Daoy (cell line): ENCODE measurements at regions not wholly inside any gene's neighbourhood (a gene's known extent, or its start where the extent isn't known, plus 50 kb on each side); places are given as distances from the start of the nearest gene placed in this dataset.
A peak's percentile ranks its signal among the peaks of the same experiment; 100 is the strongest.

Experiments used
- DNase-seq: peaks from one replicate; pipeline ENCODE4 v3.0.0-alpha.2; 2015; ENCODE audit warnings: low read depth

- DNase-seq = peak; percentile 95
Observed at GRCh38 chr15:39270934-39271333, 309.9 kb upstream of the THBS1 start.

- DNase-seq = no peak
Observed at GRCh38 chr15:39272901-39273300, 308.0 kb upstream of the THBS1 start.

- DNase-seq = peak; percentile 76
Observed at GRCh38 chr15:39273717-39274411, 307.0 kb upstream of the THBS1 start.

GRCh38 chr15:39275066-39275465, 305.8 kb upstream of the THBS1 start:
- DNase-seq = no peak

- no peak for DNase-seq
Observed at GRCh38 chr15:39279311-39279710, 301.6 kb upstream of the THBS1 start.

GRCh38 chr15:39281094-39281493, 299.8 kb upstream of the THBS1 start:
- no peak for DNase-seq

- DNase-seq = no peak
Observed at GRCh38 chr15:39282663-39283208, 298.1 kb upstream of the THBS1 start.

GRCh38 chr15:39283531-39283930, 297.3 kb upstream of the THBS1 start:
- DNase-seq = no peak

GRCh38 chr15:39285071-39285470, 295.8 kb upstream of the THBS1 start:
- no peak for DNase-seq

- DNase-seq = no peak
Observed at GRCh38 chr15:39285663-39286062, 295.2 kb upstream of the THBS1 start.

GRCh38 chr15:39286706-39287105, 294.2 kb upstream of the THBS1 start:
- no peak for DNase-seq

GRCh38 chr15:39287322-39288195, 293.3 kb upstream of the THBS1 start:
- peak; percentile 73 for DNase-seq

GRCh38 chr15:39290711-39291435, 290.0 kb upstream of the THBS1 start:
- no peak for DNase-seq

GRCh38 chr15:39291690-39292089, 289.2 kb upstream of the THBS1 start:
- no peak for DNase-seq

GRCh38 chr15:39296955-39297354, 283.9 kb upstream of the THBS1 start:
- no peak for DNase-seq

- DNase-seq = no peak
Observed at GRCh38 chr15:39298271-39298962, 282.5 kb upstream of the THBS1 start.

- DNase-seq = no peak
Observed at GRCh38 chr15:39299486-39300267, 281.2 kb upstream of the THBS1 start.

GRCh38 chr15:39300451-39301153, 280.3 kb upstream of the THBS1 start:
- peak; percentile 67 for DNase-seq

- no peak for DNase-seq
Observed at GRCh38 chr15:39301589-39301999, 279.3 kb upstream of the THBS1 start.

GRCh38 chr15:39302936-39303335, 277.9 kb upstream of the THBS1 start:
- no peak for DNase-seq
